Esophagus squamous epithelium (tissue), 4 donors: ENCODE measurements at regions not wholly inside any gene's neighbourhood (a gene's known extent, or its start where the extent isn't known, plus 50 kb on each side); places are given as distances from the start of the nearest gene placed in this dataset.

ENCODE experiments used
- POLR2A ChIP-seq, 4 donors: fragments of 450-650 bp; IDR thresholded peaks; one replicate each; pipeline ENCODE4 v1.6.1; 2017; ENCODE audit warnings: antibody characterized with exemption in 4 of 4, mild to moderate bottlenecking in 4 of 4, moderate library complexity in 3 of 4
- TF ChIP-seq, protein P1 (sequence below), 6 experiments: fragments of 450-650 bp in 4 of 6; fragments of 200-600 bp in 2 of 6; sonication (generic) in 2 of 6; IDR thresholded peaks; one replicate each; pipeline ENCODE4 v1.5.1; 2016 to 2019; ENCODE audit warnings: antibody characterized with exemption in 6 of 6, mild to moderate bottlenecking in 4 of 6, moderate library complexity in 4 of 6

DNA sequence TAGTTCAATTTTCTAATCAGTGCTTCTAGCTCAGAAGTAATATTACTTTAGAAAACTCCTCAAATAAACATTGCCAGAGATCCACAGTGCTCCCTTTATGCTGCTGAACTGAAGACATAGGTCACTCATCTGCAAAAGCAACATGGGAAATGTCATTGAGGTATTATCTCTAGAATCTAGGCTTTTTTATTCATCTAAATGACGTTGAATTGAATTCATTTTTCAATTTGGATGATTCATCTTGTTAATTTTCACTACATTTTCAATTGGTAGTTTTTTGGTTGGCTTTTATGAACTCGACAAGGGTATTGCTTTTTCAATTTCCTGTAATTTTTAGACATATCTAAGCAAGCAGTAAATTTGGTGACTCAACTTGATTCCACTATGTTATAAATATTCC is 275.4 kb downstream of the NFKBIZ start:
- TF ChIP-seq, protein P1, sequence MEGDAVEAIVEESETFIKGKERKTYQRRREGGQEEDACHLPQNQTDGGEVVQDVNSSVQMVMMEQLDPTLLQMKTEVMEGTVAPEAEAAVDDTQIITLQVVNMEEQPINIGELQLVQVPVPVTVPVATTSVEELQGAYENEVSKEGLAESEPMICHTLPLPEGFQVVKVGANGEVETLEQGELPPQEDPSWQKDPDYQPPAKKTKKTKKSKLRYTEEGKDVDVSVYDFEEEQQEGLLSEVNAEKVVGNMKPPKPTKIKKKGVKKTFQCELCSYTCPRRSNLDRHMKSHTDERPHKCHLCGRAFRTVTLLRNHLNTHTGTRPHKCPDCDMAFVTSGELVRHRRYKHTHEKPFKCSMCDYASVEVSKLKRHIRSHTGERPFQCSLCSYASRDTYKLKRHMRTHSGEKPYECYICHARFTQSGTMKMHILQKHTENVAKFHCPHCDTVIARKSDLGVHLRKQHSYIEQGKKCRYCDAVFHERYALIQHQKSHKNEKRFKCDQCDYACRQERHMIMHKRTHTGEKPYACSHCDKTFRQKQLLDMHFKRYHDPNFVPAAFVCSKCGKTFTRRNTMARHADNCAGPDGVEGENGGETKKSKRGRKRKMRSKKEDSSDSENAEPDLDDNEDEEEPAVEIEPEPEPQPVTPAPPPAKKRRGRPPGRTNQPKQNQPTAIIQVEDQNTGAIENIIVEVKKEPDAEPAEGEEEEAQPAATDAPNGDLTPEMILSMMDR (IDR thresholded peaks at IDR 0.05): no peak
- TF ChIP-seq POLR2A (IDR thresholded peaks at IDR 0.05): no peak
